22Rv1 (cell line): ENCODE measurements at regions not wholly inside any gene's neighbourhood (a gene's known extent, or its start where the extent isn't known, plus 50 kb on each side); places are given as distances from the start of the nearest gene placed in this dataset.

Experiments used
- H3K27ac ChIP-seq: fragments of 450-650 bp; 2 replicates; pipeline ENCODE4 v1.5.1; 2017
- CTCF ChIP-seq: fragments of 450-650 bp; IDR thresholded peaks from 2 replicates; pipeline ENCODE4 v1.5.1; 2017; ENCODE audit warnings: mild to moderate bottlenecking
- ZFX ChIP-seq: fragments of 450-650 bp; IDR thresholded peaks from 2 replicates; pipeline ENCODE4 v1.6.1; 2017; ENCODE audit warnings: antibody characterized with exemption, borderline replicate concordance

DNA sequence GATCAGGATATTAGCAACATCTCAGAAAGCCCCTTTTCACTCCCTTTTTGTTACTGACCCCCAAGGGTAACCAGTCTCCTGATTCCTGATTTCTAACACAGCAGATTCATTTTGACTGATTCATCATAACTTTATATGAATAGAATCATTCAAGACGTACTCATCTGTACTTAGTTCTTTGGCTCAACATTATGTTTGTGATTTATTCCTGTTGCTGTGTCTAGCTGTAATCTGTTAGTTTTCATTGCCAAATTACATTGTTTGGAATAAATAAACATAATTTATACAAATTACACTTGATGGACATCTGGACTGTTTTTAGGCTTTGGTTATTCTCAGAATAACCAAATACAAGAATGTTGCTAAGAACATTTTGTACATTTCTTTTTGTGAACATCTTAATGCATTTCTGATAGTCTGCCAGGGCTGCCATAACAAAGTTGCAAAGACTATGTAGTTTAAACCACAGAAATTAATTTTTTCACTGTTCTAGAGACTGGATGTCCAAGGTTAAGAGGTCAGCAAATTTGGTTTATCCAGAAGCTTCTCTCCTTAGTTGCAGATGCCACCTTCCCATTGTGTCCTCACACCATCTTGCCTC lies 62.8 kb upstream of the EDNRB start:
- H3K27ac ChIP-seq, result no peak overlapping the region
- no peak for TF ChIP-seq CTCF
- TF ChIP-seq ZFX, result no peak

GRCh38 chr13:77980592-77980991 lies 62.0 kb upstream of the EDNRB start:
- H3K27ac ChIP-seq, result no peak overlapping the region
- TF ChIP-seq ZFX, result no peak
- TF ChIP-seq CTCF, result no peak

DNA sequence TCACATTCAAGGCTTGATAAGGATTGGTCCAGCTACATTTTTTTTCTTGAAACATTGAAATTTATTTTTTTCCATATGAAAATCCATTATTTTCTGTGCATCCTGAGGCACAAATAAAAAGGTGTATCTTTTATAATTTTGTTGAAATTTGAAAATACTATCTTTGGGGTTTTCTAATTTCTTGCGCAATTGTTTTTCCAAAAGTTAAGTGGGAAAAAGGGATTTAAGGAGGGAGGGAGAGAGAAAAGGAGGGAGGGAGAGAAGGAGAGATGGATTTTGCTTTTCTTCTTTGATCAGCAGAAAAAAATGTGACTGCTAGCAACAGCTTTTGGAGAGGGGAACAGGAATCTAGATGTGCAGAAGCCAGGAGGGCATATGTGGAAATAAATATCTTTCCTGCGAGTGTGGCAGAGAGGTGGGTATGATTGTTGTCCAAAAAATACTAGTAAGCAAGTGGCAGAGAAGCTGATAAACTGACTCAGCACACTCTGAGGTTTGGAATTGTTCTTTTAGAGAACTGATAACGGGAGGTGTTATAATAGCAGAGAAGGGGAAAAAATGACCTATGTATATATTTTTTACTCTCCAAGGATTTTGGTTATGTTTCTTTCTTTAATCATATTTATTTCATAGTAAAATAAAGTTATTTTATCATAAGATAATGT lies 61.2 kb upstream of the EDNRB start:
- H3K27ac ChIP-seq, result no peak overlapping the region
- no peak for TF ChIP-seq CTCF
- TF ChIP-seq ZFX, result no peak

GRCh38 chr13:77975358-77976042 lies 56.9 kb upstream of the EDNRB start:
- TF ChIP-seq CTCF (no peak), ZFX (no peak)
- no peak overlapping the region for H3K27ac ChIP-seq

DNA sequence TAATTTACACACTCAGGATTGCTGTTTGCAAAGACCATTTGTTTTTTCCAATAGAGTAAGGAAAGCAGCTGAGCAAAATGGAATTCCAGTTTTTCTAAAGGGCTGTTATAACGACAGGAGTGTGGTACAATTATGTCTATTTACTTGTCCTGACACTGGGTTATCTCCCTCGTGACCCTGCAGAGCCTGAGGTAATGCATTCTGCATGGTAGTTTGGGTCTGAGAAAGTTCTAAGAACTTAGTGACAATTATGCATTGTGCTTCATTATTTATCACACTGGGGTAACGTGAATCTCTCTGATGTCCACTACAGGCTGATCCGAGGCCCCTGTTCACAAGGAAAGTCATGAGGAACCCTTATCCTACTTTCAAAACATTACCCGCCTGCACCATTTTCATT lies 50.7 kb upstream of the EDNRB start:
- TF ChIP-seq ZFX, result no peak
- no peak for TF ChIP-seq CTCF
- no peak overlapping the region for H3K27ac ChIP-seq
